ENCODE measurements at regions not wholly inside any gene's neighbourhood (a gene's known extent, or its start where the extent isn't known, plus 50 kb on each side); places are given as distances from the start of the nearest gene placed in this dataset.
A peak's percentile ranks its signal among the peaks of the same experiment; 100 is the strongest.

DNA sequence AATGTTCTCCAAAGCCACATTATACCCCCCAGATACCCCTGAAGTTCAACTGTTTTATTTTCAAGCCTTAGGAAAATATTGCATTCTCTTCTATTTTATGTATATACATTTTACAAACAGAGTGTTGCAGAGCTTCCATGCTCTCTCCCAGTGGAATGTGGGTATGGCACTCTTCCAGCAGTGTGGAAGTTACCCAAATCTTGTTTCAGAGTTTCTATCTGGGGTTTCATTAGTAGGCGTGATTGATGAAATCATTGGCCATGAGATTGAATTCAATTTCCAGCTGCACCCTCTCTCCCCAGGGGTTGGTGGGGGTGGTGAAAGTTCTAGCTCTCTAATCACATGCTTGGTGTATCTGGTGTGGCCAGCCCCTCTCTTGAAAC is 350.4 kb downstream of the RPS24 start:
- TF ChIP-seq TAF1 (IDR thresholded peaks at IDR 0.05; ENCODE audit: low read depth) (no peak), TEAD4 (IDR thresholded peaks at IDR 0.05) (no peak), YY1 (IDR thresholded peaks at IDR 0.05; ENCODE audit: low read depth) (no peak), FOXM1 (IDR thresholded peaks at IDR 0.05; ENCODE audit: borderline replicate concordance, low read depth) (no peak)
- TF ChIP-seq, protein P1, sequence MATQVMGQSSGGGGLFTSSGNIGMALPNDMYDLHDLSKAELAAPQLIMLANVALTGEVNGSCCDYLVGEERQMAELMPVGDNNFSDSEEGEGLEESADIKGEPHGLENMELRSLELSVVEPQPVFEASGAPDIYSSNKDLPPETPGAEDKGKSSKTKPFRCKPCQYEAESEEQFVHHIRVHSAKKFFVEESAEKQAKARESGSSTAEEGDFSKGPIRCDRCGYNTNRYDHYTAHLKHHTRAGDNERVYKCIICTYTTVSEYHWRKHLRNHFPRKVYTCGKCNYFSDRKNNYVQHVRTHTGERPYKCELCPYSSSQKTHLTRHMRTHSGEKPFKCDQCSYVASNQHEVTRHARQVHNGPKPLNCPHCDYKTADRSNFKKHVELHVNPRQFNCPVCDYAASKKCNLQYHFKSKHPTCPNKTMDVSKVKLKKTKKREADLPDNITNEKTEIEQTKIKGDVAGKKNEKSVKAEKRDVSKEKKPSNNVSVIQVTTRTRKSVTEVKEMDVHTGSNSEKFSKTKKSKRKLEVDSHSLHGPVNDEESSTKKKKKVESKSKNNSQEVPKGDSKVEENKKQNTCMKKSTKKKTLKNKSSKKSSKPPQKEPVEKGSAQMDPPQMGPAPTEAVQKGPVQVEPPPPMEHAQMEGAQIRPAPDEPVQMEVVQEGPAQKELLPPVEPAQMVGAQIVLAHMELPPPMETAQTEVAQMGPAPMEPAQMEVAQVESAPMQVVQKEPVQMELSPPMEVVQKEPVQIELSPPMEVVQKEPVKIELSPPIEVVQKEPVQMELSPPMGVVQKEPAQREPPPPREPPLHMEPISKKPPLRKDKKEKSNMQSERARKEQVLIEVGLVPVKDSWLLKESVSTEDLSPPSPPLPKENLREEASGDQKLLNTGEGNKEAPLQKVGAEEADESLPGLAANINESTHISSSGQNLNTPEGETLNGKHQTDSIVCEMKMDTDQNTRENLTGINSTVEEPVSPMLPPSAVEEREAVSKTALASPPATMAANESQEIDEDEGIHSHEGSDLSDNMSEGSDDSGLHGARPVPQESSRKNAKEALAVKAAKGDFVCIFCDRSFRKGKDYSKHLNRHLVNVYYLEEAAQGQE (IDR thresholded peaks at IDR 0.05; ENCODE audit: low read depth): no peak

DNA sequence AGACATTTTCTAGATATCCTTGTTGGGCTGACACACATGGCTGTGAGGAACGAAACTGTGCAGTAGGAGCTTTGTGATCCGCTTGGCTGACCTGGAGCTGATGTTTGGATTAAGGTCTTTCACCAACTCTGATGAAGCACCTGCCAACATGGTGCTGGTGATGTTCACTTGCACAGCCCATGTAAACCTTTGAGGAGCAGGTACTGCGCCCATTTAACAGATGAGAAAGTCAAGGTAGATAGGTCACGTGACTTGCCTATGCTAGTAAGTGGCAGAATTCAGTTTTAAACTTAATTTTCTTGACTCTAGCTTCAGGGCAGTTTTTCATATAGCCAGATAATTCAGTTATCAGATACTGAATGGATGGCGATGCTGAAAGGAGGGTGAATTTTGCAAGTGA is 351.9 kb downstream of the RPS24 start:
- TF ChIP-seq ZBTB7A (IDR thresholded peaks at IDR 0.05; ENCODE audit: low read depth) (no peak), TCF12 (IDR thresholded peaks at IDR 0.05; ENCODE audit: low read depth) (no peak), TEAD4 (IDR thresholded peaks at IDR 0.05) (no peak), EP300 (IDR thresholded peaks at IDR 0.05; ENCODE audit: borderline replicate concordance) (no peak), NFIC (IDR thresholded peaks at IDR 0.05) (no peak), CEBPB (IDR thresholded peaks at IDR 0.05) (no peak), CREB1 (IDR thresholded peaks at IDR 0.05; ENCODE audit: low read depth) (no peak)
- TF ChIP-seq, protein P2, sequence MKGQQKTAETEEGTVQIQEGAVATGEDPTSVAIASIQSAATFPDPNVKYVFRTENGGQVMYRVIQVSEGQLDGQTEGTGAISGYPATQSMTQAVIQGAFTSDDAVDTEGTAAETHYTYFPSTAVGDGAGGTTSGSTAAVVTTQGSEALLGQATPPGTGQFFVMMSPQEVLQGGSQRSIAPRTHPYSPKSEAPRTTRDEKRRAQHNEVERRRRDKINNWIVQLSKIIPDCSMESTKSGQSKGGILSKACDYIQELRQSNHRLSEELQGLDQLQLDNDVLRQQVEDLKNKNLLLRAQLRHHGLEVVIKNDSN (IDR thresholded peaks at IDR 0.05): peak; percentile 51; the same call in 1 of the 2 replicates

DNA sequence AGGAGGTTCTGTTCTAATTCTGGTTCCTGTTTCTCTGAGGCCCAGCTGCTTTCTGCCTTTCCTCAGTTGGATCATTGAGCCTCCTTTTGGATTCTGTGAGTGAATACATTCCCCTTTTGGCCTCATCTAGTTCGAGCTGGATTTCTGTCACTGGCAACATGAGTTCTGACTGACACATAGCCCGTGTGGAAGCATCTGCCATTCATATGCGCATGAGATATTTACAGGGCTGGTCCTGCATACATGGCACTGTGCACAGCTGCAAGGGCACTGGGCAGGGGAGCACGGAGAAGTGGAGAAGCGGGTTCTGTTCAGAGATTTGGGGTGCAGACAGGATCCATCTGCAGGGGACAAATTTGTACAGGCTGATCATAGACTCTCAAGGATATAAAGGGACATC is 352.8 kb downstream of the RPS24 start:
- TF ChIP-seq CREB1 (IDR thresholded peaks at IDR 0.05; ENCODE audit: low read depth): no peak
- no peak for TF ChIP-seq ZBTB7A (IDR thresholded peaks at IDR 0.05; ENCODE audit: low read depth)
- no peak for TF ChIP-seq EP300 (IDR thresholded peaks at IDR 0.05; ENCODE audit: borderline replicate concordance)
- no peak for TF ChIP-seq EGR1 (IDR thresholded peaks at IDR 0.05)
- TF ChIP-seq FOXM1 (IDR thresholded peaks at IDR 0.05; ENCODE audit: borderline replicate concordance, low read depth): no peak
- TF ChIP-seq, protein P3, sequence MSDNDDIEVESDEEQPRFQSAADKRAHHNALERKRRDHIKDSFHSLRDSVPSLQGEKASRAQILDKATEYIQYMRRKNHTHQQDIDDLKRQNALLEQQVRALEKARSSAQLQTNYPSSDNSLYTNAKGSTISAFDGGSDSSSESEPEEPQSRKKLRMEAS (IDR thresholded peaks at IDR 0.05): no peak
- no peak for TF ChIP-seq NFIC (IDR thresholded peaks at IDR 0.05)
- no peak for TF ChIP-seq TCF12 (IDR thresholded peaks at IDR 0.05; ENCODE audit: low read depth)
- TF ChIP-seq TAF1 (IDR thresholded peaks at IDR 0.05; ENCODE audit: low read depth): no peak
- no peak for TF ChIP-seq TEAD4 (IDR thresholded peaks at IDR 0.05)
- TF ChIP-seq RAD21 (IDR thresholded peaks at IDR 0.05; ENCODE audit: low read depth): no peak
- no peak for TF ChIP-seq YY1 (IDR thresholded peaks at IDR 0.05; ENCODE audit: low read depth)
- TF ChIP-seq, protein P2 (IDR thresholded peaks at IDR 0.05): no peak
- TF ChIP-seq CEBPB (IDR thresholded peaks at IDR 0.05): no peak
- TF ChIP-seq, protein P1 (IDR thresholded peaks at IDR 0.05; ENCODE audit: low read depth): no peak

DNA sequence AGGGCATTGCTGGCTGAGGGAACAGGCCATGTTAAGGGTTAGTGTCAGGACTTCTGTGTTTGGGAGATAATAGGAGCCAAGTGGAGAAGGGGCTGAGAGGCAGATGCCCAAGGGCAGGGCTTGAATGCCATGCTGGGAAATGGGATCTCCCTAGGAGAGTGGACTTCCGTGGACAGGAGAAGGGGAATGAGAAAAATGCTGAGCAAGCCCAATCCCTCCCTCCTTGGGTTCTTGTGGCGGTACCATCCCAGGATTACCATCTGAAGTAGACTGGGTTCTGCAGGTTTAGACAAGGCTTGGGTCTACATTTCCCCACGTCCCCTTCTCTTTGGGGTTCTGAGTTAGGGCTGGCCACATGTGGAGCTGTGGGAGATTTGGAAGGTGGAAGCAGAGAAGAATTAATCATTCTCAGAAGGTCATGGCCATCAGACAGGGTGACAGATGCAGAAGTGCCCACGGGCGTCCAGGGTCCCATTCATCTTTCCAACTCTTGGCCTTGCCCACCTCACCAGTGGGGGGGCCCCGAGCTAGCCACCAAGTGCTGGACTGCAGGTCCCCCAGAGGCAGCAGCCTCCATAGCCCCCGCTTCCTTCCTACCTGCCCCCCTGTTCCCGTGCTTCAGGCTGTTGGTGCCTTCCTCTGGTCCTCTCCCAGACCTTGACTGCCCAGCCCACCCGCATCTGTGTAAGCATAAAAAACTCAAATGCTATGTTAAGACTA is 354.8 kb downstream of the RPS24 start:
- TF ChIP-seq ZBTB7A (IDR thresholded peaks at IDR 0.05; ENCODE audit: low read depth) (no peak), EGR1 (IDR thresholded peaks at IDR 0.05) (no peak), CEBPB (IDR thresholded peaks at IDR 0.05) (no peak)
- TF ChIP-seq, protein P2 (IDR thresholded peaks at IDR 0.05): no peak
- TF ChIP-seq, protein P1 (IDR thresholded peaks at IDR 0.05; ENCODE audit: low read depth): no peak

DNA sequence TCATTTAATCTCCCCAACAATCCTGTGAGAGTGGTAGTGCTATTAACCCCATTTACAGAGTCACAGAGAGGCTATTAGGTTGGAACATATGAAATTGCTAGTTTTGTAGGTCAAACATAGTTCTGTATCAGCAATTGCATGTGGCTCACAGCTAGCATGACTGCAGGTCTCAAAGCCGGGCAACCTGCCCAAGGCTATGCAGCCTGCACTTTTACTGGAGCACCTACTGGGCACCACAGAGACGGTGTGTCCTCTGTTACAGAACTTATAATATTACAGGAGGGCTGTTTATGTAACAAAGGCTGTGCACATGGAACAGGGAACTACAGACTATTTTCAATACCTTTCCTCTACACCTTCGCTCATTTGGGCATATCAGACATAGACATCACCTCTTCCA is 355.8 kb downstream of the RPS24 start:
- no peak for TF ChIP-seq ZBTB7A (IDR thresholded peaks at IDR 0.05; ENCODE audit: low read depth)
- TF ChIP-seq, protein P3 (IDR thresholded peaks at IDR 0.05): no peak
- no peak for TF ChIP-seq CEBPB (IDR thresholded peaks at IDR 0.05)
- TF ChIP-seq CREB1 (IDR thresholded peaks at IDR 0.05; ENCODE audit: low read depth): no peak
- TF ChIP-seq NFIC (IDR thresholded peaks at IDR 0.05): no peak
- TF ChIP-seq TAF1 (IDR thresholded peaks at IDR 0.05; ENCODE audit: low read depth): no peak
- TF ChIP-seq, protein P1 (IDR thresholded peaks at IDR 0.05; ENCODE audit: low read depth): no peak

Data from Ishikawa (cell line).